H1 (cell line): ENCODE measurements at regions not wholly inside any gene's neighbourhood (a gene's known extent, or its start where the extent isn't known, plus 50 kb on each side); places are given as distances from the start of the nearest gene placed in this dataset.
"Not testable (repeated sequence)": the region's sequence is repeated elsewhere in the genome, so short reads cannot be mapped to it uniquely, and the experiment has no call there.

ENCODE experiments used
- CHD2 ChIP-seq: IDR thresholded peaks from 2 replicates; pipeline ENCODE4 v1.6.1; 2012; ENCODE audit warnings: low read length, improper control_type of control experiment
- POLR2A ChIP-seq, 2 experiments: IDR thresholded peaks; 1 replicate in 1 of 2; 2 replicates in 1 of 2; pipeline ENCODE4 v1.6.1; 2011; ENCODE audit warnings: low read depth in 2 of 2, low read length in 2 of 2, mild to moderate bottlenecking in 2 of 2; ENCODE audit errors: control extremely low read depth in 1 of 2
- SP1 ChIP-seq: IDR thresholded peaks from 2 replicates; pipeline ENCODE4 v1.6.1; 2011; ENCODE audit warnings: low read depth, low read length
- TF ChIP-seq, protein P1 (sequence below), 3 experiments: IDR thresholded peaks; 1 replicate in 2 of 3; 2 replicates in 1 of 3; pipeline versions ENCODE4 v1.5.1 to v1.6.1; 2011; ENCODE audit warnings: low read length in 3 of 3, mild to moderate bottlenecking in 3 of 3, inconsistent platforms in 2 of 3, low read depth in 1 of 3, moderate library complexity in 1 of 3; ENCODE audit not compliant: insufficient read depth in 1 of 3; ENCODE audit errors: control extremely low read depth in 1 of 3

DNA sequence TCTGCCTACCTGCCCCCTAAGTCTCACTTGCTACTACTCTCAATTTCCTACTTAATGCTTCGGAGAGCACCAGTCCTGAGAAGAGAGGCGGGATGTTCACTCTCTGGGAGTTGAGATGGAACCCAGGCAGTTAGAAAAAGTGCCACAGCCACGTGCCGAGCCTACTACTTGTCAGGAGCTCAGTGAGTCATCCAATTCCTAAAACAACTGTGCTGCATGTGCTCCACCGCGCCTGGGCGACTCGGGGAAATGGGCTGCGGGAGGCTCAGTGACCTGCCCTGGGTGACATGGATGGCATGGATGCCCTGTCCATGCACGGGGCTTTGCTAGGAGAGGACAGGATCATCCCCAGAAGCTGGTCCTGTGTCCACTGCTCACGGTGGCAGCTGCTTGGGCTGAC lies 2884.2 kb downstream of the RPIA start:
- TF ChIP-seq SP1; POLR2A (IDR thresholded peaks at IDR 0.05; ENCODE audit: control extremely low read depth in 1 of 2, low read depth in 2 of 2, low read length in 2 of 2); CHD2: not testable (repeated sequence)
- TF ChIP-seq, protein P1, sequence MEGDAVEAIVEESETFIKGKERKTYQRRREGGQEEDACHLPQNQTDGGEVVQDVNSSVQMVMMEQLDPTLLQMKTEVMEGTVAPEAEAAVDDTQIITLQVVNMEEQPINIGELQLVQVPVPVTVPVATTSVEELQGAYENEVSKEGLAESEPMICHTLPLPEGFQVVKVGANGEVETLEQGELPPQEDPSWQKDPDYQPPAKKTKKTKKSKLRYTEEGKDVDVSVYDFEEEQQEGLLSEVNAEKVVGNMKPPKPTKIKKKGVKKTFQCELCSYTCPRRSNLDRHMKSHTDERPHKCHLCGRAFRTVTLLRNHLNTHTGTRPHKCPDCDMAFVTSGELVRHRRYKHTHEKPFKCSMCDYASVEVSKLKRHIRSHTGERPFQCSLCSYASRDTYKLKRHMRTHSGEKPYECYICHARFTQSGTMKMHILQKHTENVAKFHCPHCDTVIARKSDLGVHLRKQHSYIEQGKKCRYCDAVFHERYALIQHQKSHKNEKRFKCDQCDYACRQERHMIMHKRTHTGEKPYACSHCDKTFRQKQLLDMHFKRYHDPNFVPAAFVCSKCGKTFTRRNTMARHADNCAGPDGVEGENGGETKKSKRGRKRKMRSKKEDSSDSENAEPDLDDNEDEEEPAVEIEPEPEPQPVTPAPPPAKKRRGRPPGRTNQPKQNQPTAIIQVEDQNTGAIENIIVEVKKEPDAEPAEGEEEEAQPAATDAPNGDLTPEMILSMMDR (IDR thresholded peaks at IDR 0.05; ENCODE audit: control extremely low read depth in 1 of 3, insufficient read depth in 1 of 3, low read depth in 1 of 3, low read length in 3 of 3), result not testable (repeated sequence)
